Stimulated activated naive CD8-positive, alpha-beta T cell treated with anti-CD3 and anti-CD28 coated beads, Interleukin-15, amount 100 ng/mL, for 72 hours (primary cell): ENCODE measurements at regions not wholly inside any gene's neighbourhood (a gene's known extent, or its start where the extent isn't known, plus 50 kb on each side); places are given as distances from the start of the nearest gene placed in this dataset.

Experiments
- ATAC-seq: fragments of 150-1000 bp; cut with Tn5 transposase; 2 replicates; pipeline ENCODE4 v1.10.0; 2021; ENCODE audit warnings: mild to moderate bottlenecking, moderate library complexity
- DNase-seq, 2 donors: peaks; one replicate each; pipeline ENCODE4 v3.0.0; 2021 to 2022
- H3K27ac Mint-ChIP-seq, 2 donors: one replicate each; pipeline ENCODE4 v1.8.0; 2022; ENCODE audit warnings: mild to moderate bottlenecking in 2 of 2, mixed read lengths in 2 of 2, moderate library complexity in 2 of 2
- H3K27me3 Mint-ChIP-seq: one replicate; pipeline ENCODE4 v1.8.0; 2022; ENCODE audit warnings: mixed read lengths
- H3K4me1 Mint-ChIP-seq: one replicate; pipeline ENCODE4 v1.8.0; 2022; ENCODE audit warnings: mild to moderate bottlenecking, mixed read lengths
- H3K4me3 Mint-ChIP-seq, 2 donors: one replicate each; pipeline ENCODE4 v1.8.0; 2022; ENCODE audit warnings: mild to moderate bottlenecking in 2 of 2, mixed read lengths in 2 of 2, moderate library complexity in 1 of 2
- H3K9me3 Mint-ChIP-seq, 2 donors: one replicate each; pipeline ENCODE4 v1.8.0; 2022; ENCODE audit warnings: mixed read lengths in 2 of 2

- DNase-seq (no peak), ATAC-seq (no peak)
- Mint-ChIP-seq H3K27me3 (no peaks in the 10 kb centered on the region), H3K4me3 (no peak overlapping the region), H3K4me1 (no peaks in the 10 kb centered on the region), H3K27ac (no peak overlapping the region), H3K9me3 (peaks cover 5 to 19% of the 10 kb centered on the region in 2 donors)
These were observed 303.7 kb downstream of the LRIG3 start for GRCh38 chr12:58616618-58617017.

GRCh38 chr12:58621126-58621525, 299.2 kb downstream of the LRIG3 start:
- Mint-ChIP-seq H3K4me3 (no peak overlapping the region), H3K27me3 (no peaks in the 10 kb centered on the region), H3K9me3 (peaks cover under 1 to 19% of the 10 kb centered on the region in 2 donors), H3K4me1 (no peaks in the 10 kb centered on the region), H3K27ac (no peak overlapping the region)
- DNase-seq (no peak), ATAC-seq (no peak)

GRCh38 chr12:58629376-58629775, 290.9 kb downstream of the LRIG3 start:
- ATAC-seq (no peak), DNase-seq (no peak)
- Mint-ChIP-seq H3K27ac (no peak overlapping the region), H3K4me1 (no peaks in the 10 kb centered on the region), H3K27me3 (no peaks in the 10 kb centered on the region), H3K9me3 (no peaks in the 10 kb centered on the region), H3K4me3 (no peak overlapping the region)

- H3K4me3 Mint-ChIP-seq: no peak overlapping the region
- no peaks in the 10 kb centered on the region for H3K9me3 Mint-ChIP-seq
- no peaks in the 10 kb centered on the region for H3K27me3 Mint-ChIP-seq
- ATAC-seq (no peak), DNase-seq (no peak)
- H3K27ac Mint-ChIP-seq: no peak overlapping the region
- H3K4me1 Mint-ChIP-seq: no peaks in the 10 kb centered on the region
These were observed 286.8 kb downstream of the LRIG3 start for GRCh38 chr12:58633479-58633878.

GRCh38 chr12:58639318-58639934, 280.9 kb downstream of the LRIG3 start:
- H3K4me3 Mint-ChIP-seq: no peak overlapping the region
- ATAC-seq: no peak
- no peaks in the 10 kb centered on the region for H3K9me3 Mint-ChIP-seq
- H3K27me3 Mint-ChIP-seq: no peaks in the 10 kb centered on the region
- DNase-seq: no peak
- no peak overlapping the region for H3K27ac Mint-ChIP-seq
- no peaks in the 10 kb centered on the region for H3K4me1 Mint-ChIP-seq

- ATAC-seq (no peak), DNase-seq (no peak)
- Mint-ChIP-seq H3K27me3 (no peaks in the 10 kb centered on the region), H3K27ac (no peak overlapping the region), H3K4me1 (no peaks in the 10 kb centered on the region), H3K9me3 (no peaks in the 10 kb centered on the region), H3K4me3 (no peak overlapping the region)
These were observed 280.0 kb downstream of the LRIG3 start for GRCh38 chr12:58640314-58640713.

GRCh38 chr12:58645946-58646345, 274.4 kb downstream of the LRIG3 start:
- H3K9me3 Mint-ChIP-seq: no peaks in the 10 kb centered on the region
- no peak overlapping the region for H3K4me3 Mint-ChIP-seq
- H3K27me3 Mint-ChIP-seq: no peaks in the 10 kb centered on the region
- DNase-seq (no peak), ATAC-seq (no peak)
- H3K4me1 Mint-ChIP-seq: no peaks in the 10 kb centered on the region
- H3K27ac Mint-ChIP-seq: no peak overlapping the region

- no peaks in the 10 kb centered on the region for H3K4me1 Mint-ChIP-seq
- ATAC-seq (no peak), DNase-seq (no peak)
- no peaks in the 10 kb centered on the region for H3K9me3 Mint-ChIP-seq
- no peak overlapping the region for H3K27ac Mint-ChIP-seq
- no peaks in the 10 kb centered on the region for H3K27me3 Mint-ChIP-seq
- no peak overlapping the region for H3K4me3 Mint-ChIP-seq
These were observed 272.8 kb downstream of the LRIG3 start for GRCh38 chr12:58647495-58647894.

- no peak for DNase-seq
- ATAC-seq: no peak
- Mint-ChIP-seq H3K4me3 (no peak overlapping the region), H3K4me1 (no peaks in the 10 kb centered on the region), H3K27me3 (no peaks in the 10 kb centered on the region), H3K9me3 (peaks cover 4 to 6% of the 10 kb centered on the region in 2 donors), H3K27ac (no peak overlapping the region)
These were observed 272.1 kb downstream of the LRIG3 start for GRCh38 chr12:58648176-58648575.

- Mint-ChIP-seq H3K4me3 (no peak overlapping the region), H3K9me3 (peaks cover 8 to 15% of the 10 kb centered on the region in 2 donors), H3K4me1 (no peaks in the 10 kb centered on the region), H3K27me3 (no peaks in the 10 kb centered on the region), H3K27ac (no peak overlapping the region)
- DNase-seq (no peak), ATAC-seq (no peak)
These were observed 268.5 kb downstream of the LRIG3 start for GRCh38 chr12:58651850-58652249.

GRCh38 chr12:58654021-58654420, 266.3 kb downstream of the LRIG3 start:
- H3K4me1 Mint-ChIP-seq: no peaks in the 10 kb centered on the region
- no peak overlapping the region for H3K27ac Mint-ChIP-seq
- ATAC-seq: no peak
- H3K4me3 Mint-ChIP-seq: no peak overlapping the region
- no peak for DNase-seq
- H3K27me3 Mint-ChIP-seq: no peaks in the 10 kb centered on the region
- peaks cover 8 to 15% of the 10 kb centered on the region in 2 donors for H3K9me3 Mint-ChIP-seq

GRCh38 chr12:58655375-58655774, 264.9 kb downstream of the LRIG3 start:
- no peak for ATAC-seq
- Mint-ChIP-seq H3K27ac (no peak overlapping the region), H3K9me3 (peaks cover 8 to 15% of the 10 kb centered on the region in 2 donors), H3K27me3 (no peaks in the 10 kb centered on the region), H3K4me3 (no peak overlapping the region), H3K4me1 (no peaks in the 10 kb centered on the region)
- no peak for DNase-seq

- DNase-seq (no peak), ATAC-seq (no peak)
- H3K4me1 Mint-ChIP-seq: no peaks in the 10 kb centered on the region
- no peaks in the 10 kb centered on the region for H3K27me3 Mint-ChIP-seq
- H3K4me3 Mint-ChIP-seq: no peak overlapping the region
- no peak overlapping the region for H3K27ac Mint-ChIP-seq
- peaks cover 8 to 15% of the 10 kb centered on the region in 2 donors for H3K9me3 Mint-ChIP-seq
These were observed 263.9 kb downstream of the LRIG3 start for GRCh38 chr12:58656254-58657009.

- H3K27ac Mint-ChIP-seq: no peak overlapping the region
- ATAC-seq: no peak
- H3K9me3 Mint-ChIP-seq: peaks cover 8 to 15% of the 10 kb centered on the region in 2 donors
- no peaks in the 10 kb centered on the region for H3K4me1 Mint-ChIP-seq
- no peak overlapping the region for H3K4me3 Mint-ChIP-seq
- no peak for DNase-seq
- no peaks in the 10 kb centered on the region for H3K27me3 Mint-ChIP-seq
These were observed 263.1 kb downstream of the LRIG3 start for GRCh38 chr12:58657190-58657589.

GRCh38 chr12:58665375-58665774, 254.9 kb downstream of the LRIG3 start:
- no peak for DNase-seq
- no peaks in the 10 kb centered on the region for H3K9me3 Mint-ChIP-seq
- no peaks in the 10 kb centered on the region for H3K27me3 Mint-ChIP-seq
- no peak for ATAC-seq
- no peak overlapping the region for H3K27ac Mint-ChIP-seq
- no peak overlapping the region for H3K4me3 Mint-ChIP-seq
- no peaks in the 10 kb centered on the region for H3K4me1 Mint-ChIP-seq

- Mint-ChIP-seq H3K27ac (no peak overlapping the region), H3K27me3 (no peaks in the 10 kb centered on the region), H3K4me3 (no peak overlapping the region), H3K9me3 (peaks cover 0 to 5% of the 10 kb centered on the region in 2 donors), H3K4me1 (no peaks in the 10 kb centered on the region)
- DNase-seq (no peak), ATAC-seq (no peak)
These were observed 252.1 kb downstream of the LRIG3 start for GRCh38 chr12:58668233-58668632.

GRCh38 chr12:58668871-58669270, 251.4 kb downstream of the LRIG3 start:
- no peaks in the 10 kb centered on the region for H3K4me1 Mint-ChIP-seq
- no peak for ATAC-seq
- peaks cover 0 to 5% of the 10 kb centered on the region in 2 donors for H3K9me3 Mint-ChIP-seq
- no peaks in the 10 kb centered on the region for H3K27me3 Mint-ChIP-seq
- H3K4me3 Mint-ChIP-seq: no peak overlapping the region
- H3K27ac Mint-ChIP-seq: no peak overlapping the region
- DNase-seq: no peak
